HEK293T (cell line): ENCODE measurements at regions not wholly inside any gene's neighbourhood (a gene's known extent, or its start where the extent isn't known, plus 50 kb on each side); places are given as distances from the start of the nearest gene placed in this dataset.

ENCODE experiments used
- ARNT ChIP-seq: fragments of 450-650 bp; IDR thresholded peaks from 2 replicates; pipeline ENCODE4 v1.6.1; 2017; ENCODE audit warnings: mild to moderate bottlenecking
- BHLHE40 ChIP-seq: fragments of 450-650 bp; IDR thresholded peaks from 2 replicates; pipeline ENCODE4 v1.6.1; 2016; ENCODE audit warnings: mild to moderate bottlenecking, moderate library complexity, borderline replicate concordance
- CTBP1 ChIP-seq: fragments of 450-650 bp; IDR thresholded peaks from 2 replicates; pipeline ENCODE4 v1.6.1; 2016; ENCODE audit warnings: borderline replicate concordance
- ELF4 ChIP-seq: fragments of 450-650 bp; IDR thresholded peaks from 2 replicates; pipeline ENCODE4 v1.6.1; 2017; ENCODE audit warnings: antibody characterized with exemption
- FOXA1 ChIP-seq: fragments of 450-650 bp; IDR thresholded peaks from 2 replicates; pipeline ENCODE4 v1.6.1; 2016; ENCODE audit warnings: mild to moderate bottlenecking
- FOXK2 ChIP-seq: fragments of 450-650 bp; IDR thresholded peaks from 2 replicates; pipeline ENCODE4 v1.6.1; 2016; ENCODE audit warnings: mild to moderate bottlenecking
- FOXM1 ChIP-seq: fragments of 450-650 bp; IDR thresholded peaks from 2 replicates; pipeline ENCODE4 v1.6.1; 2017; ENCODE audit warnings: mild to moderate bottlenecking, borderline replicate concordance
- HDGF ChIP-seq: fragments of 450-650 bp; IDR thresholded peaks from 2 replicates; pipeline ENCODE4 v1.6.1; 2017; ENCODE audit warnings: antibody characterized with exemption, borderline replicate concordance
- NFRKB ChIP-seq: fragments of 450-650 bp; IDR thresholded peaks from 2 replicates; pipeline ENCODE4 v1.6.1; 2016; ENCODE audit warnings: mild to moderate bottlenecking, moderate library complexity
- SP1 ChIP-seq: fragments of 450-650 bp; IDR thresholded peaks from 2 replicates; pipeline ENCODE4 v1.6.1; 2017
- SUZ12 ChIP-seq: fragments of 450-650 bp; IDR thresholded peaks from 2 replicates; pipeline ENCODE4 v1.6.1; 2016; ENCODE audit warnings: mild to moderate bottlenecking
- TARDBP ChIP-seq: fragments of 450-650 bp; IDR thresholded peaks from 2 replicates; pipeline ENCODE4 v1.6.1; 2016
- ZNF384 ChIP-seq: fragments of 450-650 bp; IDR thresholded peaks from 2 replicates; pipeline ENCODE4 v1.6.1; 2016

DNA sequence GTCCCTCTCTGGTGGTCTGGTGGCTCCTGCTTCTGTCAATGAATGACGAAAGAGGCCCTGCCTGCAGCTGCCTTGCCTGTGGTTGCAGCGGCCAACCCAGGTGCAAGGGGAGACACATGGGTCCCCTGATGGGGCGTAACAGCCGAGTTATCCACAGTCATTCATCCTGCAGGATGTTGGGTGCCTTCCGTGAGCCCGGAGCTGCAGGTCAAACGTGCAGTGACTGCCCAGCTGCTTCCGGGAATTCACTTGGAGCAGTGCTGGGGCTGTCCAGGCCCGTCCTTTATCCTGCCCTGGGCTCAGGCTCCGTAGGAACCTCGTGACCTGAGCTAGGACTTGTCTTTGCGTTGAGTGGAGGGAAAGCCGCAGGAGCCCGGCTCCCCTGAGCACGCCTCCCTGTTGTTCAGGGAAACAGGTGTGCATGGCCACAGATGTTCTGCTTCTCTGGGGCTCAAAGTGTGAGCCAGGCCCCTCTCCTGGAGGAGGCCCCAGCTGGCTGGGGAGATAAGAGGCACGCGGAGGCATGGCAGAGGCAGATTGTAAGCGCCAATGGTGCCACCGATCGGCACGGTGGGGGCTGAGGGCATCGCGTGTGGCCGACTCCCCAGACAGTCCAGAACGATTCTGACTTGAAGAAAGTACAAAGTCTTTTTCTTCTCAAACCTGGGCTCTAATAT lies 635.4 kb downstream of the BRD1 start:
- TF ChIP-seq TARDBP (no peak), FOXM1 (no peak), SP1 (no peak), HDGF (no peak), ELF4 (no peak), SUZ12 (no peak), ZNF384 (no peak), FOXA1 (no peak), BHLHE40 (no peak), ARNT (no peak), CTBP1 (no peak), FOXK2 (no peak), NFRKB (no peak)
